C4-2B (cell line): ENCODE measurements at regions not wholly inside any gene's neighbourhood (a gene's known extent, or its start where the extent isn't known, plus 50 kb on each side); places are given as distances from the start of the nearest gene placed in this dataset.

ENCODE experiments used
- CTCF ChIP-seq: fragments of 450-650 bp; conservative IDR thresholded peaks from 2 replicates; pipeline ENCODE4 v1.5.1; 2017; ENCODE audit warnings: mild to moderate bottlenecking
- ZFX ChIP-seq: fragments of 450-650 bp; IDR thresholded peaks from 2 replicates; pipeline ENCODE4 v1.6.1; 2017

GRCh38 chr5:67966712-67967111 is 248.8 kb upstream of the PIK3R1 start:
- TF ChIP-seq CTCF (no peak), ZFX (no peak)
